Right ventricle myocardium inferior (tissue), 1 donor: ENCODE measurements at regions not wholly inside any gene's neighbourhood (a gene's known extent, or its start where the extent isn't known, plus 50 kb on each side); places are given as distances from the start of the nearest gene placed in this dataset.

Experiments used
- ATAC-seq: fragments of 200-7000 bp; cut with Tn5 transposase; one replicate; pipeline ENCODE4 v1.9.1; 2020; ENCODE audit warnings: mild to moderate bottlenecking, moderate library complexity
- DNase-seq: peaks from one replicate; pipeline ENCODE4 v3.0.0; 2021; ENCODE audit errors: missing footprints
- intact Hi-C: fragments of 100-400 bp; cut with DNase I; formaldehyde crosslinking; loops from one replicate; pipeline ENCODE4 v1.11.0; 2022
- donor health status: DM: no; HTN: yes; CAD: no; lungs with severe emphysema.

- ATAC-seq (no peak), DNase-seq (no peak)
- intact Hi-C loops = no loop called here
These were observed 226.8 kb upstream of the RGS6 start for GRCh38 chr14:71705460-71705859.

GRCh38 chr14:71709076-71709475 lies 223.2 kb upstream of the RGS6 start:
- DNase-seq (no peak), ATAC-seq (no peak)
- intact Hi-C loops = no loop called here

GRCh38 chr14:71709987-71710386 lies 222.2 kb upstream of the RGS6 start:
- intact Hi-C loops = no loop called here
- ATAC-seq = no peak
- no peak for DNase-seq

GRCh38 chr14:71711125-71711524 lies 221.1 kb upstream of the RGS6 start:
- ATAC-seq = no peak

GRCh38 chr14:71711619-71712018 lies 220.6 kb upstream of the RGS6 start:
- intact Hi-C loops = no loop called here
- DNase-seq = no peak
- ATAC-seq = no peak

More at GRCh38 chr14:71711125-71711524, 221.1 kb upstream of the RGS6 start:
- intact Hi-C loops = no loop called here
- DNase-seq = no peak

GRCh38 chr14:71712478-71712877 lies 219.8 kb upstream of the RGS6 start:
- intact Hi-C loops = no loop called here
- ATAC-seq (no peak), DNase-seq (no peak)

GRCh38 chr14:71713016-71713415 lies 219.2 kb upstream of the RGS6 start:
- intact Hi-C loops = no loop called here

GRCh38 chr14:71713451-71713850 lies 218.8 kb upstream of the RGS6 start:
- ATAC-seq = no peak
- intact Hi-C loops = no loop called here
- no peak for DNase-seq

More at GRCh38 chr14:71713016-71713415, 219.2 kb upstream of the RGS6 start:
- ATAC-seq = no peak
- DNase-seq = no peak

- DNase-seq (no peak), ATAC-seq (no peak)
- intact Hi-C loops = no loop called here
These were observed 218.0 kb upstream of the RGS6 start for GRCh38 chr14:71714225-71714624.

- DNase-seq (no peak), ATAC-seq (no peak)
- intact Hi-C loops = no loop called here
These were observed 216.0 kb upstream of the RGS6 start for GRCh38 chr14:71716041-71716772.

- no peak for DNase-seq
- ATAC-seq = no peak
These were observed 211.1 kb upstream of the RGS6 start for GRCh38 chr14:71720978-71721624.

GRCh38 chr14:71721791-71722190 lies 210.4 kb upstream of the RGS6 start:
- intact Hi-C loops = loop anchor here (2.0 kb wide), 1 partner anchor 71 kb away; no protein-coding TSS in a partner anchor

More at GRCh38 chr14:71720978-71721624, 211.1 kb upstream of the RGS6 start:
- intact Hi-C loops = loop anchor here (2.0 kb wide), 1 partner anchor 72 kb away; no protein-coding TSS in a partner anchor

GRCh38 chr14:71722885-71723284 lies 209.3 kb upstream of the RGS6 start:
- DNase-seq = no peak
- ATAC-seq = no peak
- intact Hi-C loops = no loop called here

More at GRCh38 chr14:71721791-71722190, 210.4 kb upstream of the RGS6 start:
- ATAC-seq (no peak), DNase-seq (no peak)

- ATAC-seq (no peak), DNase-seq (no peak)
- intact Hi-C loops = no loop called here
These were observed 206.2 kb upstream of the RGS6 start for GRCh38 chr14:71725922-71726579.

GRCh38 chr14:71726580-71727021 lies 205.6 kb upstream of the RGS6 start:
- ATAC-seq (no peak), DNase-seq (no peak)
- intact Hi-C loops = no loop called here

- intact Hi-C loops = no loop called here
- DNase-seq = no peak
- no peak for ATAC-seq
These were observed 203.8 kb upstream of the RGS6 start for GRCh38 chr14:71728386-71728785.

GRCh38 chr14:71729596-71729995 lies 202.6 kb upstream of the RGS6 start:
- ATAC-seq (no peak), DNase-seq (no peak)
- intact Hi-C loops = no loop called here

- no peak for ATAC-seq
These were observed 201.8 kb upstream of the RGS6 start for GRCh38 chr14:71730471-71730870.

GRCh38 chr14:71731096-71731495 lies 201.1 kb upstream of the RGS6 start:
- ATAC-seq = no peak
- intact Hi-C loops = no loop called here
- DNase-seq = no peak

More at GRCh38 chr14:71730471-71730870, 201.8 kb upstream of the RGS6 start:
- intact Hi-C loops = no loop called here
- DNase-seq = no peak
